Frontal cortex (tissue), 3 donors: ENCODE measurements at regions not wholly inside any gene's neighbourhood (a gene's known extent, or its start where the extent isn't known, plus 50 kb on each side); places are given as distances from the start of the nearest gene placed in this dataset.
A peak's percentile ranks its signal among the peaks of the same experiment; 100 is the strongest.

ENCODE experiments used
- DNase-seq, 2 donors: peaks; one replicate each; pipeline ENCODE4 v3.0.0; 2012; ENCODE audit warnings: low spot score in 2 of 2
- FAIRE-seq: peaks from 2 replicates; lab custom pipeline; 2012; peaks lifted over from hg19 to GRCh38; lab: Jason Lieb, UNC
- donor health status: control.
- donor health status: control.
- donor health status: control.

- FAIRE-seq (no peak), DNase-seq (no peak)
These were observed 56.1 kb upstream of the NKAIN2 start for GRCh38 chr6:123747515-123747914.

GRCh38 chr6:123745895-123746294 is 57.8 kb upstream of the NKAIN2 start:
- FAIRE-seq = peak; percentile 56

GRCh38 chr6:123744840-123745239 is 58.8 kb upstream of the NKAIN2 start:
- DNase-seq (no peak), FAIRE-seq (no peak)

More at GRCh38 chr6:123745895-123746294, 57.8 kb upstream of the NKAIN2 start:
- peak in 1 of 2 donors; percentile 4 for DNase-seq

- FAIRE-seq (no peak), DNase-seq (no peak)
These were observed 61.0 kb upstream of the NKAIN2 start for GRCh38 chr6:123742626-123743025.

- no peak for DNase-seq
- FAIRE-seq = peak; percentile 43
These were observed 70.5 kb upstream of the NKAIN2 start for GRCh38 chr6:123733180-123733579.

GRCh38 chr6:123716506-123716905 is 79.8 kb upstream of the TRDN start:
- no peak for FAIRE-seq

GRCh38 chr6:123715006-123715863 is 78.5 kb upstream of the TRDN start:
- DNase-seq (no peak), FAIRE-seq (no peak)

More at GRCh38 chr6:123716506-123716905, 79.8 kb upstream of the TRDN start:
- no peak for DNase-seq

GRCh38 chr6:123712831-123713230 is 76.1 kb upstream of the TRDN start:
- no peak for DNase-seq
- FAIRE-seq = no peak

- FAIRE-seq (no peak), DNase-seq (no peak)
These were observed 66.2 kb upstream of the TRDN start for GRCh38 chr6:123702943-123703342.

GRCh38 chr6:123687864-123688263 is 51.1 kb upstream of the TRDN start:
- FAIRE-seq (no peak), DNase-seq (no peak)
